ENCODE measurements at regions not wholly inside any gene's neighbourhood (a gene's known extent, or its start where the extent isn't known, plus 50 kb on each side); places are given as distances from the start of the nearest gene placed in this dataset.
"Not testable (repeated sequence)": the region's sequence is repeated elsewhere in the genome, so short reads cannot be mapped to it uniquely, and the experiment has no call there.

DNA sequence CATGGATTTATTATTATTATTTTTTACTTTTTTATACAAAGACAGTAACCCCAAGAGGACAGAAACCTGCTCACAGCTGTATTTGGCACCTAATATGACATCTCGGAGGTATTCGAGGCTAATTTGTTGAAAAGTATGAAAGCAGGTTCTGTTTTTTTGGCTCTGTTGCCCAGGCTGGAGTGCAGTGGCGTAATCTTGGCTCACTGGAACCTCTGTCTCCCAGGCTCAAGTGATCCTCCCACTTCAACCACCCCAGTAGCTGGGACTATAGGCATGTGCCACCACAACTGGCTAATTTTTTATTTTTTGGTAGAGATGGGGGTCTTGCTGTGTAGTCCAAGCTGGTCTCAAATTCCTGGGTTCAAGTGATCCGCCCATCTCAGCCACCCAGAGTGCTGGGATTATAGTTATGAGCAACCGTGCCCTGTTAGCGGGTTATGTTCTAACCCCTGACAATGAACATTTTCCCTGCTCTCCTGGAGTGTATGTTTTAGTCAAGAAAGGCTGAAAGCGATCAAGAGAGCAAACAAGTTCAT is 53.7 kb upstream of the ZNF217 start:
- no peak for FAIRE-seq
- no peak for DNase-seq (ENCODE audit: insufficient read length, low spot score)
- no peak for TF ChIP-seq CTCF (IDR thresholded peaks at IDR 0.05; ENCODE audit: insufficient read depth, missing control alignments)

DNA sequence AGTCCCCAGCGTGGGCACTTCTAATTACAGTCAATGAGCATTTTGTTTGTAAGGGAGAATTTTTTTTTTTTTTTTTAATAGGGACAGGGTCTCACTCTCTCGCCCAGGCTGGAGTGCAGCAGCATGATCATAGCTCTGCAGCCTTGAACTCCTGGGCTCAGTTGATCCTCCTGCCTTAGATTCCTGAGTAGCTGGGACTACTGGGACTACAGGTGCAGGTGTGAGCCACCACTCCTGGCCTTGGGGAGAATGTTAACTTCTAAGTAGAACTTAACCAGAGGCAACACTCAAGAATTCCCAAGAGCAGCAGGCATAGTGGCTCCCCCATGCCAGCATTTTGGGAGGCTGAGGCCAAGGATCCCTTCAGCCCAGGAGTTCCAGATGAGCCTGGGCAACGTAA is 52.9 kb upstream of the ZNF217 start:
- FAIRE-seq (no peak), DNase-seq (ENCODE audit: insufficient read length, low spot score) (no peak)
- TF ChIP-seq CTCF (IDR thresholded peaks at IDR 0.05; ENCODE audit: insufficient read depth, missing control alignments): no peak

GRCh38 chr20:53645582-53645897 is 51.9 kb upstream of the ZNF217 start:
- TF ChIP-seq CTCF (IDR thresholded peaks at IDR 0.05; ENCODE audit: insufficient read depth, missing control alignments): no peak
- DNase-seq (ENCODE audit: insufficient read length, low spot score): no peak
- FAIRE-seq: no peak

DNA sequence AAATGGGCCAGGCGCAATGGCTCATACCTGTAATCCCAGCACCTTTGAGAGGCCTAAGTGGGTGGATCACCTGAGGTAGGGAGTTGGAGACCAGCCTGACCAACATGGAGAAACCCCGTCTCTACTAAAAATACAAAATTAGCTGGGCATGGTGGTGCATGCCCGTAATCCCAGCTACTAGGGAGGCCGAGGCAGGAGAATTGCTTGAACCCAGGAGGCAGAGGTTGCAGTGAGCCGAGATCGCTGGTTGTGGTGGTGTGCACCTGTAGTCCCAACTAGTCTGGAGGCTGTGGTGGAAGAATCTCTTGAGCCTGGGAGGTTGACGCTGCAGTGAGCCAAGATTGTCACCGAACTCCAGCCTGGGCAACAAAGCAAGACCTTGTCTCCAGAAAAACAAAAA is 50.5 kb upstream of the ZNF217 start:
- not testable (repeated sequence) for FAIRE-seq; DNase-seq (ENCODE audit: insufficient read length, low spot score)

Data from D721Med (cell line).